Sigmoid colon (tissue), 4 donors: ENCODE measurements at regions not wholly inside any gene's neighbourhood (a gene's known extent, or its start where the extent isn't known, plus 50 kb on each side); places are given as distances from the start of the nearest gene placed in this dataset.

Experiments used
- CTCF ChIP-seq, 4 experiments: fragments of 450-650 bp in 3 of 4; fragments of 200-600 bp in 1 of 4; IDR thresholded peaks; one replicate each; pipeline ENCODE4 v1.5.1; 2016 to 2019; ENCODE audit warnings: antibody characterized with exemption in 4 of 4, mild to moderate bottlenecking in 3 of 4, moderate library complexity in 2 of 4
- EP300 ChIP-seq, 4 donors: sonication (generic); formaldehyde crosslinking; IDR thresholded peaks; one replicate each; pipeline ENCODE4 v1.6.1; 2017; ENCODE audit warnings: antibody characterized with exemption in 4 of 4
- POLR2A ChIP-seq, 2 donors: fragments of 450-650 bp; IDR thresholded peaks; one replicate each; pipeline ENCODE4 v1.6.1; 2016; ENCODE audit warnings: antibody characterized with exemption in 2 of 2, mild to moderate bottlenecking in 2 of 2, moderate library complexity in 2 of 2
- POLR2AphosphoS5 ChIP-seq, 4 donors: sonication (generic); formaldehyde crosslinking; IDR thresholded peaks; one replicate each; pipeline ENCODE4 v1.6.1; 2017; ENCODE audit warnings: antibody characterized with exemption in 4 of 4

DNA sequence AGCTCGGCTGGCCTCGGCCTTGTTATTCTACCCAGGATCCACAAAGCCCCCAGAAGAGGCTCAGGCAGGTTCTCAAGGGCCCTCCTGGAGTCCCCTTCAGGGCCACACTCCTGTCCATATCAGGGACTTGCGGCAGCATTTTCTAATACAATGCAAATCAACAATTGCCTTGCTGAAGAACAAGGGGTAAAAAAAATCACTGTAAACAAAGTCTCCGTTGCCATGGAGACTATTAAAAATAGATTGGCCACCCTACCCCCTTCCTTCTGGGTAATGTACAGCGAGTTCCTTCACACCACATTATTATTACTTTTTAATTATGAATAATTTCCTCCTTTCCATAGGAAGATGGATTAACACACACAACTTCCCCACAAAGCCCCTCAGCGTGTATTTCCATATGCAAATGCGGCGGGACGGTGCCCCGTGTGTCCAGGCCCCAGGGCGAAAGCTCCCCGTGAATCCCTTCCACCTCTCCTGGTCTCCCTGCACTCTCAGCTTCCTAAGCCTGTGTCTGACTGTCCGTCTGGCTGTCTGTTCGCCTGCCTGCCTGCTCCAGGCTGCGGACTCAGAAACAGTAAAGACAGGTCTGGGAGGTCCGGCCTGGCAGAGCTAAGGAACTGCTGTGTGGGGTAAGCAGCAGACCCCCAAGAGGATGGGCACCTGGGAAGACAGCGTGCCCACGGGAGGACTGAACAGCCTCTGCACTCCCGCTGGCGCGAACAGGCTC is 196.6 kb downstream of the RBFOX3 start:
- TF ChIP-seq CTCF (IDR thresholded peaks at IDR 0.05), result no peak
- TF ChIP-seq POLR2AphosphoS5 (IDR thresholded peaks at IDR 0.05), result no peak
- no peak for TF ChIP-seq POLR2A (IDR thresholded peaks at IDR 0.05)
- TF ChIP-seq EP300 (IDR thresholded peaks at IDR 0.05), result no peak
